ENCODE measurements at regions not wholly inside any gene's neighbourhood (a gene's known extent, or its start where the extent isn't known, plus 50 kb on each side); places are given as distances from the start of the nearest gene placed in this dataset.

DNA sequence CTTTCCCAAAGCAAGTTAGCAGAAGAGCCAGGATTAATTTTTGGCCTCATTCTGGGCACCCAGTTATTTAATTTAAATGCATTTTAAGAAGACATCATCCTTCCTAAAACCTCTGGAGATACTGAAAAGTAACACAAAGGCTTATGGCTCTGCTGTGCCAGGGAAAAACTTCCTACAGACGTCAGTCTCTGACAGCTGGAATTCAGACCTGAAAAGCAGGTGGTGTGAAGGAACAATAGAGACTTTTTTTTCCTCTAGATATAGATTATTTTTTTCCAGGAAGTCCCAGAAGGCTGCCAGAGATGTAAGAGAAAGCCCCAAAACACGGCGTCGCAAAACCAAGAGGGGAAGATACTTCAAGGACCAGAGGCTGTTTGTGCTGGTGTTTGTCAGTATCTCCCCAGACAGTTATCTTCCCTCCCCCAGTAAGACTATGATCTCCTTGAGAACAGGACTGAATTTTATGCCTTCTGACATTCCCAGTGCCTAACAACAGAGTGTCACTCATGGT, 88.7 kb upstream of the RASEF start:
- intact Hi-C loops (cut with micrococcal nuclease): no loop called here
- no peak for DNase-seq
- H3K9me3 Mint-ChIP-seq: peaks cover 9% of the 10 kb centered on the region
- no peak overlapping the region for H3K27ac Mint-ChIP-seq
- H3K27me3 Mint-ChIP-seq: no peaks in the 10 kb centered on the region
- H3K4me1 Mint-ChIP-seq: no peaks in the 10 kb centered on the region
- no peak overlapping the region for H3K4me3 Mint-ChIP-seq
- no peaks in the 10 kb centered on the region for H3K36me3 Mint-ChIP-seq (ENCODE audit: low read depth)

DNA sequence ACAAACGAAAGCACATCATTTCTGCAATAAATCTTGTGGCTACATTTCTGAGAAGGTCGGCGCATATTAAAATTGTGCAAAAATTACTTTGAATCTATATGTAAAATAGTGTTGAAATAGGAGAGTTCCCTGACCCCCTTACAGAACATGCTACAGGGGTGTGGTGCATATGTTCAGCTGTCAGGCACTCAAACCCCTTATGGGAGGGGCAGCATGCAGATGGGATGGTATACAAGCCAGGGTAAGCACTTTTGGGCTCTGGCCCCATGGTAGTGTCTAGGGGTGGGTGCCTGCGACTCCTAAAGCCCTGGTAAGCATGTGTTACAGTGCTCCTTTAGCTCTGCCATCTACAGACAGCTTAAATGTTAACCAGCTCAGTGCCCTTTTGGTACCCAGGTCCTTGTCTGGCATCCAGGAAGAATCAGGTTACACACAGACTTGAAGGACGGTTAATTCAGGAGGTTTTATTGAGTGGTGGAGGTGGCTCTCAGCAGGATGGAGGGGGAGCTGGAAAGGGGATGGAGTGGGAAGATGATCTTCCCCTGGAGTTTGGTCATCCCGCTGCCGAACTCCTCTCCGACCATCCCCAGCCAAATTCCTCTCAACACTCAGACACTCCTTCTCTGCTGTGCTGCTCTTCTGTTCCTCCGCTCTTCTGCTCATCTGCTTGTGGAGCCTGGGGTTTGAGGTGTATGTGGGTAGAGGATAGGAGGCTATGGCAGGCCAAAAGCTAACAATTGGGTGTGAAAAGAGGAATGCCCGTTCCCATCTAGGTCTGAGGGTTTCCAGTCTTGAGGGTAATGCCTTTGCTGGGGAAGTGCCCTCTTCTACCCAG, 84.6 kb upstream of the RASEF start:
- H3K4me3 Mint-ChIP-seq: no peak overlapping the region
- no peaks in the 10 kb centered on the region for H3K36me3 Mint-ChIP-seq (ENCODE audit: low read depth)
- peaks cover 5% of the 10 kb centered on the region for H3K9me3 Mint-ChIP-seq
- DNase-seq: no peak
- H3K27me3 Mint-ChIP-seq: no peaks in the 10 kb centered on the region
- H3K27ac Mint-ChIP-seq: no peak overlapping the region
- intact Hi-C loops (cut with micrococcal nuclease): no loop called here
- no peaks in the 10 kb centered on the region for H3K4me1 Mint-ChIP-seq

DNA sequence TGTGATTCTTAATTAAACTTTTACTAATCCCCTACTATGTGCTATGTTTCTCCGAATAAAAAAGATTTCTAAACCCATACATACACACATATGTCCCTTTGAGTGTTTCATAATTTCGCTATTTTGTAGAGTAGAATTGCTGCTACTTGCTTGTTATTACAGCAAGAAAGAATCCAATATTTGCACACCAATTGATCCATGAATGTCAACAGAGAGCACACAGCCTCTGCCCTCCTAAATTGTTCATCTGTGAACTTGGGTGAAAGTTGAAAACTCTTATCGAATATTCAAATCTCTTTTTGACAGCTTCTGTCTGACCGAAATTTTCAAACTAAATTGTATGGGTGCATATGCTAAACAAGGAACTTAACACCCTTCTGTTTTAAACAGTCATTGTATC, 83.4 kb upstream of the RASEF start:
- H3K4me3 Mint-ChIP-seq: no peak overlapping the region
- no peak for DNase-seq
- intact Hi-C loops (cut with micrococcal nuclease): no loop called here
- no peaks in the 10 kb centered on the region for H3K36me3 Mint-ChIP-seq (ENCODE audit: low read depth)
- H3K27me3 Mint-ChIP-seq: no peaks in the 10 kb centered on the region
- no peak overlapping the region for H3K27ac Mint-ChIP-seq
- H3K9me3 Mint-ChIP-seq: peaks cover 5% of the 10 kb centered on the region
- no peaks in the 10 kb centered on the region for H3K4me1 Mint-ChIP-seq

DNA sequence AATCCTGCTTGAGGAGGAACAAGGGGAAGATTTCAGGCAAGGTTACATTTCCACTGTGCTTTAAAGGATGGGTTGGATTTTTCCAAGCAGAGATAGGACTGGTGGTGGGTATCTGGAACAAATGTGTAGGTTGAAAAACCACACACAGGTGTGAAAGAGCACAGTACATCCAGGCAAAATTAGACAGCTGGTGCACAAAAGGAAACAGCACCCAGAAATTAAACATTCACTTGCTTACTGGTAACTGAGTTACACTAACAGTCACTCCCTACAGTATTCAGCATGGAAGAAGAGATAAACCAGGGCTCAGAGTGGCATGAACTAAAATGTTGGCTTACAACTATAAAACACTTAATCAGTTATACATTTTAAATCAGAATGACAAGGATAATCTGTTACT, 81.5 kb upstream of the RASEF start:
- Mint-ChIP-seq H3K27me3 (no peaks in the 10 kb centered on the region), H3K4me1 (no peaks in the 10 kb centered on the region), H3K36me3 (ENCODE audit: low read depth) (no peaks in the 10 kb centered on the region), H3K9me3 (peaks cover 4% of the 10 kb centered on the region), H3K4me3 (no peak overlapping the region), H3K27ac (no peak overlapping the region)
- DNase-seq: peak; percentile 12
- intact Hi-C loops (cut with micrococcal nuclease): no loop called here

DNA sequence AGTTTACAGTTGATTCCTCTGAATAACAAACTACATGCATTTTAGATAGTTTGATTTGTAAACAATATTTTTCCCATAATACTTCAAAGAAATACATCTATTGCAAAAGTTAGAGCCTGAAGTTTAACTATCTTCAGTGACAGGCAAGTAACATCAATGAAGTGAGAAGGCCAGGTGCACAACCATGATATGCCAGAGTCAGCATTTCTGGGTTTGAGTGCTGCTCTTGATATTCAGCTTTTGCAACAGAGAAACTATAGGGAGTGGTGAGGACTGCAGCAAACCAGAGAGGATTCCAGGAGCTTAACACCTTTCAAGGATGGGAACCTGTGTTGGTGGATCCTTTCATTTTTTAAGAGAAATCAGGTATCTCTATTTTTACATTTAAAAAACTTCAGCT, 79.4 kb upstream of the RASEF start:
- Mint-ChIP-seq H3K27ac (no peak overlapping the region), H3K4me1 (no peaks in the 10 kb centered on the region), H3K4me3 (no peak overlapping the region), H3K9me3 (no peaks in the 10 kb centered on the region), H3K27me3 (no peaks in the 10 kb centered on the region), H3K36me3 (ENCODE audit: low read depth) (no peaks in the 10 kb centered on the region)
- intact Hi-C loops (cut with micrococcal nuclease): no loop called here
- peak; percentile 20 for DNase-seq

DNA sequence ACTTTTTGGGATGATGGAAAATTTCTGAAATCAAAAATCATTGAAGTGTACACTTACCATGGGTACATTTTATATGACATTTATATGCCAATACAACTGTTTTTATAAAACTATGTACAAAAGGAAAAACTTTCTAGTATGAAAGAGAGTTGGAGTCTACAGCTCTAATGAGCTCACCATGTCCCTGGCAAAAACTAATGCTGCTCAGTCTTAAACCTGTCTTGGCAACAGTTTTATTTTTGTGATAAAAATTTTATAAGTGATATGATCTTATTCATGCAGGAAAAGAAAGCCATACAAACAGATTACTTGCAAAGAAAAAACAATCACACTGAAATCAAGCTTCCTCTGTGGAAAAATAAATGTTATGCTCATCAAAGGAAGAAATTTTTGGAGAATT, 78.9 kb upstream of the RASEF start:
- Mint-ChIP-seq H3K4me3 (no peak overlapping the region), H3K27ac (no peak overlapping the region), H3K9me3 (no peaks in the 10 kb centered on the region), H3K27me3 (no peaks in the 10 kb centered on the region), H3K4me1 (no peaks in the 10 kb centered on the region), H3K36me3 (ENCODE audit: low read depth) (no peaks in the 10 kb centered on the region)
- no peak for DNase-seq
- intact Hi-C loops (cut with micrococcal nuclease): no loop called here

DNA sequence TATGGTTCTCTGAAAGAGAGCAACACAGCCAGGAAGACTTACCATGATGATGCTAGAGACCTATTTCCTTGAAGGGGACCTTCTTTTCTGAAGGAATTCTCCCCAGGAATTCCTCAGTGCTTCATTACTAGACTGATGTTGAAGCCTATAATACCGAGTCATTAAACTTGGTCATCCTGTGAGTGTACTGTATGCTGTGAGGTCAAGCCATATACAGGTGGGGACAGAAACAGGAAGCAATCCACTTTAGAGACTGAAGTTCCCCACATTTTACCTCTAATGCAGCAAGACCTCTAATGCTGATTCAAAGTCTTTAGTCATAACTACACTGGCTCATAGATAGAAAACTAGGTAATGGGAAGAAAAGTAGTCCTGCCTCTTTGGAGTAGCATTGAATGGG, 77.1 kb upstream of the RASEF start:
- no peaks in the 10 kb centered on the region for H3K36me3 Mint-ChIP-seq (ENCODE audit: low read depth)
- no peaks in the 10 kb centered on the region for H3K4me1 Mint-ChIP-seq
- H3K27ac Mint-ChIP-seq: no peak overlapping the region
- H3K27me3 Mint-ChIP-seq: no peaks in the 10 kb centered on the region
- intact Hi-C loops (cut with micrococcal nuclease): no loop called here
- no peak overlapping the region for H3K4me3 Mint-ChIP-seq
- H3K9me3 Mint-ChIP-seq: no peaks in the 10 kb centered on the region
- peak; percentile 10 for DNase-seq

DNA sequence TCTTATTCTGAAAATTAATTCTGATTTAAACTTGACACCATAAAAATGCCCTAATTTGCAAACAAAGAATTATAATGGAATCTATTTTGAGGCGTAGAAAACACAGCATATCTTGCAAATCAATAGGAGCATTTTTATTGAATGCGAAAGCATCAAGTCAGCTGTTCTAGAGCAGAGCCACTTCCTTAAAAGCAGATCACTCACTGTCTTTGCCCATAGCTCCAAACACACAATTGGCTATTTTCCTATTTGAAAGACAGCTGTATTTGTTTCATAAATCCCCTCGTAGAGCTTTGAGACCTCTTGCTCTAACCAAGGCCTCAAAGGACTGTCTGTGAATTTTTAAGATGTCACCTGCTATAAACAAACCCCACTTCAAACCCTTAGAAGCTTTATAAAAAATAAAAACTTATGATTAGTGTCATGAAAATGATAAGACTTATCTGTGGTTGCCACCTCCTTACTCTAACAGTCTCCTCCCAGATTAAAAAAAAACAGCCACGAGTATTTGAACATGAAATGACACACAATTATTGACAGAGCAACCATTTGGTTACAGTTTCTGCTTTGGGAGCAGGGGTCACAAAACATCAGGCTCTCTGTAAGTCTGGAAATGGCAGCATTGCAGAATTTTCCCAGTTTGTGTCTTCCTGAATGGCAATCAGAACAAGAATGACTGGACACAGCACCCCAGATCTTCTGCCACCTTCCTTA, 75.6 kb upstream of the RASEF start:
- intact Hi-C loops (cut with micrococcal nuclease): no loop called here
- Mint-ChIP-seq H3K36me3 (ENCODE audit: low read depth) (no peaks in the 10 kb centered on the region), H3K27ac (no peak overlapping the region), H3K27me3 (no peaks in the 10 kb centered on the region), H3K4me1 (no peaks in the 10 kb centered on the region), H3K4me3 (no peak overlapping the region), H3K9me3 (no peaks in the 10 kb centered on the region)
- no peak for DNase-seq

DNA sequence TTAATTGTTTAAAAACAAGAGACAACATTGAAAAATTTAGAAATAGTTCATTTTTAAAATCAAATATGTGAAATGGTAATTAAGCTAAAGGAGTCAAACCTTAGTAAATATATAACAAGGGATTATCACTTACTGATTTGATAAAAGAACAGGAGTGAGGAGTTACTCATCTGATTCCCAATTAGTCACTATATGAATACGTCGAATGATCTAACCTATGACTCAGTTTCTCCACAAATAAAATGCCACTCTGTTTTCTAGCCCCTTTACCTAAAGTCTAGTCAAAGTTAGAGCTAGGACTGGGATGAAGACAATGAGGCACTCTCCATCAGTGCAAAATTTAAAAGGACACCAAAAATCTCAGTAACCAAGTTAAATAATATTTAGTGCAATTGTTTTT, 70.4 kb upstream of the RASEF start:
- Mint-ChIP-seq H3K27me3 (no peaks in the 10 kb centered on the region), H3K9me3 (no peaks in the 10 kb centered on the region), H3K27ac (no peak overlapping the region), H3K36me3 (ENCODE audit: low read depth) (no peaks in the 10 kb centered on the region), H3K4me1 (no peaks in the 10 kb centered on the region), H3K4me3 (no peak overlapping the region)
- DNase-seq: no peak
- intact Hi-C loops (cut with micrococcal nuclease): no loop called here

DNA sequence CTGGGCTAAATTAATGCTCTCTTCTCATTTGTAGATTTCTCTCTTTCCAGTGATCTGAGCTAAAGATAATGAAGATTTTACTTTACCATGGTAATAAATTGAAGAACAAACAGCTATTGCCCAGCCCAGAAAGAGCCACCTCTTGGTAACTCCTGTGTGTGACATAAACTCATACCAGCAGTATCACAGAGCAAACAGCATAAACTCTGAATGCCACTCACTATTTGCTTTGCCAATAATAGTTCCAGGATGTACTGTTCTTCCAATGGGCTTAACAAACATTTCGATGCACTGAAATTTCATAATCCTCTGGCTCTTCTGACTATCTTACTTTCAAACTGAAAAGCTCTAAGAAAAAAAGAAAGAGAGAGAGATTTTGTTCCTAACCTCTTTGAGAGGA, 69.8 kb upstream of the RASEF start:
- no peaks in the 10 kb centered on the region for H3K4me1 Mint-ChIP-seq
- no peak overlapping the region for H3K27ac Mint-ChIP-seq
- DNase-seq: no peak
- no peaks in the 10 kb centered on the region for H3K27me3 Mint-ChIP-seq
- no peak overlapping the region for H3K4me3 Mint-ChIP-seq
- H3K36me3 Mint-ChIP-seq (ENCODE audit: low read depth): no peaks in the 10 kb centered on the region
- intact Hi-C loops (cut with micrococcal nuclease): no loop called here
- H3K9me3 Mint-ChIP-seq: no peaks in the 10 kb centered on the region

DNA sequence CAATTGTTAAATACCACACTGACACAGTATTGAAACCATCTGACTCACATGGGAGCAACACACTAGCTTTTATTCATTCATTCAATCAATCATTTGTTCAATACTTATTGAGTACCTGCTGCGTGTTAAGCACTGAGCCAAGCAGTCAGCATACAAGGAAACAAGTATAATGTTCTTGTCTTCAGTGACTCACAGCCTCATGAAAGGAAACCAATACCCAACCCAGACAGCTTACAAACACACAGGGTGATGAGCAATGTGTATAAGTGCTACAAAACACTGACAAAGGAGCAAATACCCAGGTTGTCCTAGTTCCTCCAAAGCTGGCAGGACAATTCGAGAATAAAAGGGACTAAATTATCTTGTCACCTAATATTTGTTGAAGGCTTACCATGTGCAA, 67.6 kb upstream of the RASEF start:
- no peak overlapping the region for H3K4me3 Mint-ChIP-seq
- no peaks in the 10 kb centered on the region for H3K36me3 Mint-ChIP-seq (ENCODE audit: low read depth)
- intact Hi-C loops (cut with micrococcal nuclease): no loop called here
- H3K4me1 Mint-ChIP-seq: no peaks in the 10 kb centered on the region
- DNase-seq: no peak
- H3K27me3 Mint-ChIP-seq: no peaks in the 10 kb centered on the region
- H3K27ac Mint-ChIP-seq: no peak overlapping the region
- H3K9me3 Mint-ChIP-seq: no peaks in the 10 kb centered on the region

DNA sequence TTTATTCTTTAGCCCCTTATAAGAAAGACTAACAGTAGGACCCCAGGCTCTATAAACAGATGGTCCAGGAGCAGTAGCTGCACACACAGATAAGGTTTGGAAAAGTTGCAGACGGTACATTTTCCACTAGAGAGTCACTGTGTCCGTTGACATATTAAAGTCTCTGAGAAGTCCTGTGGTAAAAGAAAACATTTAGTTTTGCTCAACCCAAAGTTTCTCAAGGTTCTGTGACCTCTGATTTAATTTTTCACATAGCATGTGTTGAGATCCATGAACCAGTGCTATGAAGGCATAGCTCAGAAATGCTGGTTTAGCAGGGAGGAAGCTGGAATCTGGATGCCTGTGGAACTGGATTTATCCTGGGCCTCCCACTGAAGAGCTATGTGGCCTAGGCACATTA, 62.7 kb upstream of the RASEF start:
- no peaks in the 10 kb centered on the region for H3K27me3 Mint-ChIP-seq
- H3K36me3 Mint-ChIP-seq (ENCODE audit: low read depth): no peaks in the 10 kb centered on the region
- H3K27ac Mint-ChIP-seq: no peak overlapping the region
- DNase-seq: no peak
- no peaks in the 10 kb centered on the region for H3K9me3 Mint-ChIP-seq
- H3K4me1 Mint-ChIP-seq: no peaks in the 10 kb centered on the region
- intact Hi-C loops (cut with micrococcal nuclease): no loop called here
- no peak overlapping the region for H3K4me3 Mint-ChIP-seq

DNA sequence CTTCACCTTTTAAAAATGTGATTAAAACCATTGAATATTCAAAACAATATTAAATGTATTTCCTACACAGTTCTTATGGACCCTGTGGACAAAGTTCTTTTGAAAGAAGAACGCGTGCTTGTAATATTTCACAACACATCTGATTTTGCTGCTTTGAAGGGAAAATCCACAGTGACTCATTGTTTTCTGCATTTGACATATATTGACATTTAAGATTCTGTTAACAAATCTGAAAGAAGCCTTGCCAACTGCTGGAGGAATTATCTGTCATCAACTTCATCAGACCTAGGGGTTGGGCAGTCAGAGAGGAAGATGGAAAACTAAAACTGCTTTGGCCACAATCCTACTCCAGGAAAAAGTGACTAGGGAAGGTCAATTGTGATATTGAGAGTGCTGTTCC, 56.9 kb upstream of the RASEF start:
- Mint-ChIP-seq H3K4me3 (no peak overlapping the region), H3K4me1 (no peaks in the 10 kb centered on the region), H3K36me3 (ENCODE audit: low read depth) (no peaks in the 10 kb centered on the region), H3K27me3 (no peaks in the 10 kb centered on the region), H3K27ac (no peak overlapping the region), H3K9me3 (peaks cover under 1% of the 10 kb centered on the region)
- intact Hi-C loops (cut with micrococcal nuclease): no loop called here
- DNase-seq: no peak

DNA sequence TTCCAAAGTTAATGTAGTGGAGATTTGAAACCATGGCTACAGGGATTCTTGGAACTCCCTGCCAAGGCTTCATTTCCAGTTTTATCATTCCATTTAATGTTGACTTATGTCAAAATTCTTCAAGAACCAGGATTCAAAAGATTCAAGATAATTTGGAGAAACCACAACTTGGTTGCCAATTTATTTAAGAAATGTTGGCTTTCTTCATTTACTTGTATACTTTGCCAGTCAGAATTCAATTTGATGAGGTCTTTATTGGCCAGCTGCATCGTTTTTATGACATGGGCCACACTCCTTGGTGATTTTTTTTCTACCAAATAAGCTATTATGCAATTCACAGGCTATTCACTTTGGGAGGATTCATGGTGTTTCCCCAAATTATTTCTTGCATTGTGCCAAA, 53.1 kb upstream of the RASEF start:
- intact Hi-C loops (cut with micrococcal nuclease): no loop called here
- peaks cover 9% of the 10 kb centered on the region for H3K9me3 Mint-ChIP-seq
- no peak overlapping the region for H3K4me3 Mint-ChIP-seq
- H3K27ac Mint-ChIP-seq: no peak overlapping the region
- H3K27me3 Mint-ChIP-seq: no peaks in the 10 kb centered on the region
- H3K4me1 Mint-ChIP-seq: no peaks in the 10 kb centered on the region
- no peaks in the 10 kb centered on the region for H3K36me3 Mint-ChIP-seq (ENCODE audit: low read depth)
- DNase-seq: no peak

All from activated CD4-positive, alpha-beta T cell treated with anti-CD3 and anti-CD28 coated beads, Interleukin-2, amount 10 ng/mL, durations not matched to agents 24 days and 14 days (primary cell).